SK-N-SH (cell line): ENCODE measurements at regions not wholly inside any gene's neighbourhood (a gene's known extent, or its start where the extent isn't known, plus 50 kb on each side); places are given as distances from the start of the nearest gene placed in this dataset.

Source experiments
- CTCF ChIA-PET: fragments of 300-600, 350-600 bp; formaldehyde crosslinking; extraction: SDS; loops from one replicate; lab custom pipeline; 2021; lab: Yijun Ruan, JAX
- POLR2A ChIA-PET: fragments of 350-600 bp; sonication (Branson Sonifier 250); formaldehyde crosslinking; extraction: SDS; loops from one replicate; lab custom pipeline; 2020; ENCODE audit warnings: antibody characterized with exemption, inconsistent platforms; lab: Yijun Ruan, JAX
- DNase-seq: peaks from one replicate; pipeline ENCODE4 v3.0.0; 2012
- H2AFZ ChIP-seq: fragments of 200-600 bp; sonication (generic); 2 replicates; pipeline ENCODE4 v1.8.1; 2016; ENCODE audit warnings: antibody characterized with exemption, mild to moderate bottlenecking, low read depth
- H3F3A ChIP-seq: fragments of 200-600 bp; sonication (generic); replicated peaks from 2 replicates; pipeline ENCODE3; 2016; ENCODE audit warnings: antibody characterized with exemption, mild to moderate bottlenecking; ENCODE audit not compliant: insufficient read depth
- H3K27ac ChIP-seq, 2 experiments: fragments of 200-500 bp in 1 of 2; fragments of 200-600 bp in 1 of 2; sonication (Bioruptor generic) in 1 of 2; sonication (generic), shearing (Covaris generic) in 1 of 2; 2 replicates each; pipeline versions ENCODE4 v1.5.1 to v1.6.1; 2014 to 2016; ENCODE audit warnings: low read depth in 2 of 2, inconsistent platforms in 1 of 2, low read length in 1 of 2, mild to moderate bottlenecking in 1 of 2, mixed read lengths in 1 of 2
- H3K27me3 ChIP-seq: fragments of 200-600 bp; sonication (generic), shearing (Covaris generic); 2 replicates; pipeline ENCODE4 v1.6.1; 2016; ENCODE audit warnings: mixed run types; ENCODE audit not compliant: insufficient read depth
- H3K36me3 ChIP-seq, 2 experiments: fragments of 200-500 bp in 1 of 2; fragments of 200-600 bp in 1 of 2; sonication (Bioruptor generic) in 1 of 2; sonication (generic) in 1 of 2; replicated peaks in 1 of 2; 2 replicates each; pipeline versions ENCODE3 to v1.5.1; 2014 to 2016; ENCODE audit warnings: low read length in 1 of 2, mild to moderate bottlenecking in 1 of 2; ENCODE audit not compliant: insufficient read depth in 2 of 2, control insufficient read depth in 1 of 2
- H3K4me1 ChIP-seq, 2 experiments: fragments of 200-500 bp in 1 of 2; fragments of 200-600 bp in 1 of 2; sonication (Bioruptor generic) in 1 of 2; sonication (generic), shearing (Covaris generic) in 1 of 2; 2 replicates each; pipeline versions ENCODE4 v1.5.1 to v1.6.1; 2014 to 2016; ENCODE audit warnings: low read depth in 1 of 2, low read length in 1 of 2, mixed run types in 1 of 2; ENCODE audit not compliant: insufficient read depth in 2 of 2, control insufficient read depth in 1 of 2
- H3K4me2 ChIP-seq: fragments of 200-600 bp; sonication (generic), shearing (Covaris generic); 2 replicates; pipeline ENCODE4 v1.6.1; 2017; ENCODE audit warnings: mixed run types
- H3K4me3 ChIP-seq, 2 experiments: fragments of 200-500 bp in 1 of 2; fragments of 200-600 bp in 1 of 2; sonication (Bioruptor generic) in 1 of 2; sonication (generic), shearing (Covaris generic) in 1 of 2; 2 replicates each; pipeline versions ENCODE4 v1.5.1 to v1.8.1; 2014 to 2016; ENCODE audit warnings: low read depth in 2 of 2, inconsistent platforms in 1 of 2, low read length in 1 of 2, mild to moderate bottlenecking in 1 of 2, mixed read lengths in 1 of 2, moderate library complexity in 1 of 2
- H3K79me2 ChIP-seq: fragments of 200-600 bp; sonication (generic); 2 replicates; pipeline ENCODE4 v1.8.1; 2017; ENCODE audit warnings: mild to moderate bottlenecking; ENCODE audit not compliant: insufficient read depth
- H3K9ac ChIP-seq: fragments of 200-600 bp; sonication (generic); 2 replicates; pipeline ENCODE4 v1.6.1; 2017; ENCODE audit warnings: mixed run types
- H3K9me2 ChIP-seq: fragments of 200-600 bp; sonication (generic); 2 replicates; pipeline ENCODE4 v1.6.1; 2017; ENCODE audit warnings: mixed run types
- H3K9me3 ChIP-seq: fragments of 200-600 bp; sonication (generic); 2 replicates; pipeline ENCODE4 v1.6.1; 2017; ENCODE audit warnings: mixed run types, mild to moderate bottlenecking, moderate library complexity
- H4K20me1 ChIP-seq: fragments of 200-600 bp; sonication (generic); 2 replicates; pipeline ENCODE4 v1.6.1; 2017; ENCODE audit warnings: mild to moderate bottlenecking, mixed run types; ENCODE audit not compliant: insufficient read depth
- CHD2 ChIP-seq: fragments of 150-350 bp; IDR thresholded peaks from 2 replicates; pipeline ENCODE4 v1.6.1; 2018; ENCODE audit warnings: low read length; ENCODE audit not compliant: partially characterized antibody
- ELF1 ChIP-seq: IDR thresholded peaks from 2 replicates; pipeline ENCODE4 v1.4.0; 2012
- EZH2phosphoT487 ChIP-seq: fragments of 200-600 bp; sonication (generic); IDR thresholded peaks from 2 replicates; pipeline ENCODE4 v1.6.1; 2017; ENCODE audit warnings: low read depth, mixed run types, mild to moderate bottlenecking, antibody characterized with exemption, moderate library complexity, borderline replicate concordance
- FOSL2 ChIP-seq: IDR thresholded peaks from 2 replicates; pipeline ENCODE4 v1.4.0; 2012; ENCODE audit warnings: low read depth, mild to moderate bottlenecking, moderate library complexity, borderline replicate concordance
- GATA2 ChIP-seq: sonication (generic); formaldehyde crosslinking; IDR thresholded peaks from 2 replicates; pipeline ENCODE4 v1.5.0; 2020; ENCODE audit warnings: mild to moderate bottlenecking, missing genetic modification reagents
- IRF3 ChIP-seq: fragments of 150-350 bp; IDR thresholded peaks from 2 replicates; pipeline ENCODE4 v1.6.1; 2016; ENCODE audit warnings: mild to moderate bottlenecking, low read depth, low read length
- JUND ChIP-seq: IDR thresholded peaks from 2 replicates; pipeline ENCODE4 v1.4.0; 2012
- MEF2A ChIP-seq: IDR thresholded peaks from 2 replicates; pipeline ENCODE4 v1.4.0; 2012; ENCODE audit warnings: low read depth, borderline replicate concordance
- MXI1 ChIP-seq: IDR thresholded peaks from 2 replicates; pipeline ENCODE4 v1.6.1; 2012; ENCODE audit warnings: mild to moderate bottlenecking, low read depth, low read length, improper control_type of control experiment
- POLR2AphosphoS5 ChIP-seq: IDR thresholded peaks from 2 replicates; pipeline ENCODE4 v1.6.1; 2012; ENCODE audit warnings: low read depth, low read length
- RCOR1 ChIP-seq: fragments of 150-350 bp; IDR thresholded peaks from 2 replicates; pipeline ENCODE4 v1.6.1; 2017; ENCODE audit warnings: antibody characterized with exemption, low read length
- RXRA ChIP-seq: IDR thresholded peaks from 2 replicates; pipeline ENCODE4 v1.4.0; 2012; ENCODE audit warnings: low read depth, mild to moderate bottlenecking, borderline replicate concordance
- SIN3A ChIP-seq: IDR thresholded peaks from 2 replicates; pipeline ENCODE4 v1.6.1; 2012; ENCODE audit warnings: low read depth, mild to moderate bottlenecking, low read length, moderate library complexity, borderline replicate concordance
- SMC3 ChIP-seq: IDR thresholded peaks from 2 replicates; pipeline ENCODE4 v1.6.1; 2012; ENCODE audit warnings: low read depth, low read length, improper control_type of control experiment
- TAF1 ChIP-seq: IDR thresholded peaks from 2 replicates; pipeline ENCODE4 v1.6.1; 2012; ENCODE audit warnings: low read depth, mild to moderate bottlenecking, low read length, moderate library complexity, borderline replicate concordance
- USF1 ChIP-seq: IDR thresholded peaks from 2 replicates; pipeline ENCODE4 v1.4.0; 2012; ENCODE audit warnings: low read depth, borderline replicate concordance
- USF2 ChIP-seq: fragments of 150-350 bp; IDR thresholded peaks from 2 replicates; pipeline ENCODE4 v1.6.1; 2017; ENCODE audit warnings: antibody characterized with exemption, low read length, low read depth, borderline replicate concordance
- YY1 ChIP-seq: IDR thresholded peaks from 2 replicates; pipeline ENCODE4 v1.4.0; 2012; ENCODE audit warnings: low read depth, mild to moderate bottlenecking
- ZBTB33 ChIP-seq: IDR thresholded peaks from 2 replicates; pipeline ENCODE4 v1.4.0; 2012; ENCODE audit warnings: low read depth, borderline replicate concordance
- WGBS: methylation state at CpG from one replicate; pipeline ENCODE4 v1.1.6; 2017; ENCODE audit warnings: low lambda C conversion rate; 5-methylcytosine and 5-hydroxymethylcytosine counted together

DNA sequence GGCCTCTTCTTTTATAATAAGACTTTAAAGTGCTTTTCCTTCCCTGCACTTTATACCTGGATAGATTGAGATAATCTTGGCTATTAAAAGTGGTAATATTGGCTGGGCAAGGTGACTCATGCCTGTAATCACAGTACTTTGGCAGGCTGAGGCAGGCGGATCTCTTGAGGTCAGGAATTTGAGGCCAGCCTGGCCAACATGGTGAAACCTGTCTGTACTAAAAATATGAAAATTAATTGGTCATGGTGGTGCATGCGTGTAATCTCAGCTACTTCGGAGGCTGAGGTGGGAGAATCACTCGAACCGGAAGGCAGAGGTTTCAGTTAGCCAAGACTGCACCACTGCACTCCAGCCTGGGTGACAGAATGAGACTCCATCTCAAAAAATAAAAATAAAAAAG is 197.1 kb upstream of the RGS17 start:
- TF ChIP-seq USF1 = no peak
- TF ChIP-seq FOSL2 = no peak
- Histone ChIP-seq H3K36me3 (no peaks in the 10 kb centered on the region), H3K27ac (no peak overlapping the region), H3F3A (no peaks in the 10 kb centered on the region), H3K4me3 (no peak overlapping the region), H2AFZ (no peak overlapping the region), H3K79me2 (no peaks in the 10 kb centered on the region), H4K20me1 (no peaks in the 10 kb centered on the region), H3K9ac (no peak overlapping the region), H3K27me3 (no peaks in the 10 kb centered on the region), H3K4me2 (no peak overlapping the region), H3K9me3 (no peaks in the 10 kb centered on the region), H3K9me2 (no peaks in the 10 kb centered on the region), H3K4me1 (no peaks in the 10 kb centered on the region)
- WGBS = 75% methylated on average over 5 of the region's 5 CpGs
- no peak for DNase-seq
- CTCF ChIA-PET = no interaction called here
- POLR2A ChIA-PET = no interaction called here

GRCh38 chr6:153325661-153326060 is 194.6 kb upstream of the RGS17 start:
- H3K4me2 ChIP-seq = no peak overlapping the region
- ChIA-PET CTCF (interaction anchor here (1.2 kb wide), 1 partner anchor 13 kb away, joined by 3 read pairs; no protein-coding TSS in a partner anchor), POLR2A (no interaction called here)
- no peak overlapping the region for H3K27ac ChIP-seq
- 24% methylated on average over 1 of the region's 1 CpG for WGBS
- no peaks in the 10 kb centered on the region for H3K9me2 ChIP-seq
- TF ChIP-seq EZH2phosphoT487 = no peak
- no peak for TF ChIP-seq POLR2AphosphoS5
- TF ChIP-seq JUND = no peak
- TF ChIP-seq MXI1 = no peak
- TF ChIP-seq SMC3 = no peak
- TF ChIP-seq CHD2 = no peak
- no peak for TF ChIP-seq TAF1
- no peak for TF ChIP-seq ELF1
- no peak for TF ChIP-seq IRF3
- no peak for TF ChIP-seq RXRA
- TF ChIP-seq RCOR1 = no peak
- no peak for TF ChIP-seq MEF2A
- no peak for TF ChIP-seq YY1
- TF ChIP-seq SIN3A = no peak
- no peak for TF ChIP-seq GATA2 (CRISPR knock-in tag)
- no peak for TF ChIP-seq USF1
- no peak for TF ChIP-seq ZBTB33
- no peak for TF ChIP-seq USF2
- no peaks in the 10 kb centered on the region for H3K4me1 ChIP-seq
- no peak for DNase-seq
- no peaks in the 10 kb centered on the region for H3K79me2 ChIP-seq
- no peak overlapping the region for H2AFZ ChIP-seq
- H3K36me3 ChIP-seq = no peaks in the 10 kb centered on the region
- H3F3A ChIP-seq = no peaks in the 10 kb centered on the region
- no peaks in the 10 kb centered on the region for H3K27me3 ChIP-seq
- H3K9ac ChIP-seq = no peak overlapping the region
- no peaks in the 10 kb centered on the region for H4K20me1 ChIP-seq
- H3K4me3 ChIP-seq = no peak overlapping the region
- no peaks in the 10 kb centered on the region for H3K9me3 ChIP-seq
